ENCODE measurements at regions not wholly inside any gene's neighbourhood (a gene's known extent, or its start where the extent isn't known, plus 50 kb on each side); places are given as distances from the start of the nearest gene placed in this dataset.

- TF ChIP-seq CTCF (IDR thresholded peaks at IDR 0.05) = no peak
- TF ChIP-seq POLR2A (IDR thresholded peaks at IDR 0.05) = no peak
These were observed 489.1 kb upstream of the PODXL start for GRCh38 chr7:132045481-132045980.

All from right lobe of liver (tissue), 4 donors.